GM18868 (cell line): ENCODE measurements at regions not wholly inside any gene's neighbourhood (a gene's known extent, or its start where the extent isn't known, plus 50 kb on each side); places are given as distances from the start of the nearest gene placed in this dataset.

Experiments used
- ATAC-seq: cut with Tn5 transposase; IDR thresholded peaks from one replicate; pipeline ENCODE4 v1.9.1; 2021; ENCODE audit warnings: mild to moderate bottlenecking, moderate library complexity; ENCODE audit not compliant: unreplicated experiment

- ATAC-seq: no peak
These were observed 100.9 kb downstream of the TMEM18 start for GRCh38 chr2:576292-576691.

DNA sequence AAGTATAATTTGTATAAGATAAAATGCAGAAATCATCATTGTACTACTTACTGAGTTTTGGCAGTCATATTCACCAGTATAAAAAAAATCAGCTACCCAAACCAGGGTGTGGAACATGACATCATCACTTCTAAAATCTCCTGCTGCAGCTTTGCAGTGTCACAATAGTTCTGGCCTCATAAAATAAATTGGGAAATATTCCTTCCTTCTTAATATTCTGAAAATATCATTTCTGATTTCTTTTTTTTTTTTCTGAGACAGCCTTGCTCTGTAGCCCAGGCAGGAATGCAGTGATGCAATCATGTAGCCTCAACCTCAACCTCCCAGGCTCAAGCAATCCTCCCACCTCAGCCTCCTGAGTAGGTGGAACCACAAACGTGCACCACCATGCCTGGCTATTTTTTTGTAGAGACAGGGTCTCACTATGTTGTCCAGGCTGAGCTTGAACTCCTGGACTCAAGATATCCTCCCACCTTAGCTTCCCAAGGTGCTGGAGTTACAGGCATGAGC lies 101.4 kb downstream of the TMEM18 start:
- no peak for ATAC-seq

DNA sequence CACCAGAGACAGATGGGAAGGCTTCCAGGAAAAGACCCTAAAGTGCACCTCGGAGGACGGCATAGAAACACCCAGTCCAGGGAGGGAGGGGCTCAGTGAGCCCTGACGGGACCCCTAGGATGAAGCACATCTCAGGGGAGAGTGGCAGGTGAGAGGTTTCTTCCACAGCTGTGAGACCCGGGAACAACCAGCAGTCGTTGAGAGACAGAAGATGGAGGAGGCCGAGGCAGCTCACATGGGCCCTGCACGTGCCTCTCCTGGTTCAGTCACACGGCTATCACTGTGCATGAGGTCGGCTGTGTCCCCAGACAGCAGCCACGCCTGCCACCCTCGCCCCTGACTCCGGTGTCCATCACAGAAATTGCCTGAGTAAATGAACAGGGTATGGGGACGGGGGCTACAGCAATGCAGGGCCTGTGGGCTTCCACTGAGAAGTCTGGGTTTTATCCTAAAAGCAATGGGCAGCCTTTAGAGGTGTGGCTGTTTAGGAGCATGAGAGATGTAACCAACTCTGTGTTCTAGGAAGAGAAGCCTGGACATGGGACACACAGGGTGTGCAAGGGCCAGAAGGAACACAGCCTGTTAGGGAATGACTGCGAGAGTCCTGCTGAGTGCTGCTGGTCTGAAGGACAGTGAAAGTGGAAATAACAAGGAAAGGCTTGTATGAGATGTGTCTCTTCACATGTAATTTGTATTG lies 102.0 kb downstream of the TMEM18 start:
- no peak for ATAC-seq

- ATAC-seq: no peak
These were observed 103.3 kb downstream of the TMEM18 start for GRCh38 chr2:573805-574392.

GRCh38 chr2:573025-573424 lies 104.2 kb downstream of the TMEM18 start:
- no peak for ATAC-seq

GRCh38 chr2:569681-570080 lies 107.5 kb downstream of the TMEM18 start:
- ATAC-seq: no peak

- no peak for ATAC-seq
These were observed 108.5 kb downstream of the TMEM18 start for GRCh38 chr2:568639-569235.

DNA sequence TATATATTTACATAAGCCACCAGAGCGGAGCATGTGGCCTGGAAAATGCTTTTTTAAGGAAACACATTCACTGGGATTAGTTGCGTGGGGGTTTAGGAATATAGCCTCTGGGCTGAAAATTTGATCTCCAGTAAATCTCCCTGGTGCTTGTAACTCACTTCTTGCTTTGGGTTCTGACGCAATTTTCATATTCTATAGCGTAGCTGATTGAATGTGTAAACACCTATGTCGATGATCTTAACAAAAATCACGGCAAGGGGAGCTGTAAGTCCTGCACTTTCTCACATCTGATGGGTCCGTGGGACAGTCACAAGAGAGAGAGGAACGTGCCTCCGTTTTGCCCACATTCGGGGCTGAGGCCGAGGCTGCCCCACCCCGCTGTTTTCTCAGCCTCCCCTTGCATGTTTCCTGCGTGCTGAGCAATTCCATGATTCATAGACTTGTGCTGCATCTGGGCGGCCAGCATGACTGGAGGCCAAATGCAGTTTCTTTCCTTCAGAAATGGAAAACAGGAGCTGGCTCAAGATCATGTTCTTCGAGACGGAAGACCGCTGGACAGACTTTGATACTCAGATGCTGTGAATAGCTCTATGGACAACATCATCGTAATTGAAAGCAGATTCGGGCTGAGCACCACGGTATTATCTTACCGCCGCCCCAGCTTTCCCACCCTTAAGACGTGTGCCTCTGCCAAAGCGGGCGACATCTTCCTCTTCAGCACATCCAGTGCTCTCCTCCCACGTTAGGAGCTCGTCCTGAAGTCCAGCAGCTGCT lies 109.2 kb downstream of the TMEM18 start:
- ATAC-seq: no peak

DNA sequence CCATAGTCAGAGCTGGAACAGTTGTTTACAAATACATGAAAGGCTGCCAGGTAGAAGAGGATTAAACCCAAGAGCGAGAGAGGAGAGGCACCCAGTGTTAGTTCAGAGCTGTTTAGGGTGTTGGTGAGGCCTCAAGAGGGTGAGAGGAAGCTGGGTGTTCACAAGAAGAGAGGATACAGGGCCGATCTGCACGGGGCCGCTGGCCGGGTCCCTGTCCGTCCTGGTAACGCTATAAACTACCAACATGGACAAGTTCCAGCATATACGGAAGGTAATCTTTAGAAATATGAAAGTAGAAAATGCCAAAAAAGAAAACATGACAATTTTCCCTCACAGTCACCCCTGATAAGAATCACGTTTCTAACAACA lies 109.7 kb downstream of the TMEM18 start:
- ATAC-seq: no peak

DNA sequence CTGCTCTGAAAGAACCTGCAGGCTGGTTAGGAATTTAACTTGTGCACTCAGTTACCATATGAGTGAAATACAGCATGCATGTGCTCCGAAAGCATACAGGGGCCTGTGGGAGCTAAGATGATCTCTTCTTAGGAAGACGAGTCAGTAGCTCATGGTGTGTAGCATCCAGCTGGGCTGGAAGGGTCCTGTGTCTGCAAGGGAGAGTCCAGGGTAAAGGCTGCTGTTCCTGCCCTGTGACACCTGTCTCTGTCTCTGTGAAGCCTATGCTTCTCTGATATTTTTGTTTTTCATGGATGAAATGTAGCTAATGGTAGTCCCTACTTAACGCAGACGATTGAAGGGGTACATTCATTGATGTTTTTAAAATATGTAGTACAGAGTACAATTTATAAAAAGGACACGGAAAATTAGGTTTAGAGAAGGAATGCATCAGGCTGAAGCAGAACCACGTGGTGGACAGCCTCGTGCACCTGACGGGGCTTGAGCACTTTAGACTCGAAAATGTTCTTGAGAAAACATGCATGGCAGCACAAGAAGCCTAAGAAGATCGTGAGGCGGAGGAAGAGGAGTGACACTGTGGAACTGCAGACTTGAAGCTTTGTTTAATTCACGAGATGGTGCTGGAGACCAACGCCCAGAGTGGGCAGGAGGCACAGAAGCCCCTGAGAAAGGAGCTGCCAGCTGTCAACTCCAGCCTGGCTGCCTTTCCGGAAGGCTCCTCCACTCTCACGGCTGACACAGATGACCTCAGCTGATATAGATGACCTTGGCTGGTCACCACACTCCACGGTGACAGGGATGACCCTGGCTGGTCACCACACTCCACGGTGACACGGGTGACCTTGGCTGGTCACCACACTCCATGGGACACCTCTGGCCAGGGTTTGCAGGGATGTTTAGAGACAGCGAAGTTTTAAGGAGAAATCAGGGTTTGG lies 110.6 kb downstream of the TMEM18 start:
- no peak for ATAC-seq

DNA sequence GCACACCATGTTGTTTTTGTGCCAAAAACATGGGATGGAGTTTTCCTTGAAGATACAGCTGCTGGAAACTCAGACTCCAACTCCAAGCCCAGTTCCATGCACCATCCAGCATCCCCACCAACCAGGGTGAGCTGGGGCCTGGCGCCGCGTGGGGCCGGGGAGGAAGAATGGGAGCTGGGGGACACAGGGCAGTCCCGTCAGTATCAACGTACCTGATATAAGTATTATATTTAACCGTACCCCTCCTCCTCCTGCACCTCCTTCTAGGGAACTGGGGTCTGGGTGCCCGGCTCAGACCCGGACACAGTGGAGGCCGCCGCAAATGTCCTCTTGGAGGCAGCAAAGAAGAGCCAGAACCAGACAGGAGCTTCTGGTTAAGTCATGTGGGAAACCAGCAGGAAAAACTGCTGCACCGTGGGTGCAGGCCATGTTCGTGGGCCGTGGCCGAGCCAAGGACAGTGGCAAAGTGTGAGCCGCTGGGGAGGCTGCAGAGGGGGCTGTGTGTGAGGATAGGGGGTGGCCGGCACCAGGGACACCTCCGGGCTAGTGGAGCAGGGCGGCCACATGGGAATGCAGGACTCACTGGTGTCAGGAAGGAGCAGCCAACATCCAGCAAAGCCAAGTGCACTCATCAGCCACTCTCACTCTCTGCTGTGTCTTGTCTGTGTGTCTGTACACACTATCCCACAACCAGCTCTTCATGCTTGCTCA lies 112.6 kb downstream of the TMEM18 start:
- ATAC-seq: no peak

DNA sequence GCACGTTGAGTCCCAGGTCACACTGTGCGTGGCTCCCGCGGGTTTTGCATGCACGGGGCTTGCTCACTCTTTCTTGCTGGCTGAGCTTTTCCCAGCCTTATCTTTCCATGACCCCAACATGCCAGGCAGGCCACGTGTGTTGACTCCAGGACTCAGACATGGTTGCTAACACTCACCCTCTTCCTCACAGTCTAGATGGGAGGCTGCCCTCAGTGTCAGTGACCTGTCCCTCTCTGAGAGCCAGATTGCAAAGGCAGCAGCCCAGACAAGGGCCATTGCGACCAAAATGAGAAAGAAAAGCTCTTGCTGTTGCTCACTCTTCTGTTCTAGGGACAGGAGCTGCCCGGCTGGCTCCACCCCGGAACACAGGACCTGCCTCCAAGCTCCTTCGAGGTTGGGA lies 113.7 kb downstream of the TMEM18 start:
- no peak for ATAC-seq

DNA sequence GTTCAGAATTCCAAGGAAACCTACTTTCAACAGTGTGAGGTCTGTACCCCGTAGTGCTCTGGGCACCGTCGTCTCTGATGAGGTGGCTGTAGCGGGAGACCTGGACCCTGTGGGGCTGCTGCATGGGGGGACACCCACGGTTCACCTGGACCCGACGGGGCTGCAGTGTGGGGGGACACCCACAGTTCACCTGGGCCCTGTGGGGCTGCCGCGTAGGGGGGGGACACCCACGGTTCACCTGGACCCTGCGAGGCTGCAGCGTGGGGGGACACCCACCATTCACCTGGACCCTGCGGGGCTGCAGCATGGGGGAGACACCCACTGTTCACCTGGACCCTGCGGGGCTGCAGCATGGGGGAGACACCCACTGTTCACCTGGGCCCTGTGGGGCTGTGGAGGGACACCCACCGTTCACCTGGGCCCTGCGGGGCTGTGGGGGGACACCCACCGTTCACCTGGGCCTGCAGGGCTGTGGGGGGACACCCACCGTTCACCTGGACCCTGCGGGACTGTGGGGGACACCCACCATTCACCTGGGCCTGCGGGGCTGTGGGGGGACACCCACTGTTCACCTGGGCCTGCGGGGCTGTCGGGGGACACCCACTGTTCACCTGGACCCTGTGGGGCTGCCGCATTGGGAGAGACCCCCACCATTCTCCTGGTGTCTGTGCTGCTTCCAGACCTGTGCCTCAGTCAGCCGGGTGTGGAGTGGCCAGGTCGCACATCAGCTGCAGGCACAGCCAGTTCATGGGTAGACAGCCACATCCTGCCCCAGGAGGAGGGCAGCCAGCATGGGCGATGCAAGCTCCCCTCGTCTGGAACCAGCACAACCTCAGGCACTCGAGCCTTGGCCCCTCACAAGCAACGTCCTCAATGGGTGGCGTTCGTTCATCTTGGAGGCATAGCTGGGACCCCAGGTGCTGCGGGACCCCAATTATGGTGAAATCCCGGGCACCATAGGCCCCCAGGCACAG lies 114.5 kb downstream of the TMEM18 start:
- no peak for ATAC-seq

GRCh38 chr2:558879-559278 lies 118.3 kb downstream of the TMEM18 start:
- ATAC-seq: no peak

DNA sequence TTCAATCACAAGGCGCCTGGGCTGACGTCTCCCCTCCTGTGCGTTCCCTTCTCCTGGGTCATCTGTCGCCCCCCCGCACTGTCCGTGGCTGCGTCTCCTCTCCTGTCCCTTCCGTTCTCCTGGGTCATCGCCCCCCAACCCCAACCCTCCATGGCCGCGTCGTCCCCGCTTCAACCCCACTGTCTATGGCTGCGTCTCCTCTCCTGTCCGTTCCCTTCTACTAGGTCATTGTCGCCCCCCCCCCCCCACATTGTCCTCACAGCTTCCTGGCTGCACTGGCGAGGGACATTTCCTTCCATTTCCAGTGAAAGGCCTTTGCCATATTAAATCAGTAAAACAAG lies 118.9 kb downstream of the TMEM18 start:
- no peak for ATAC-seq

DNA sequence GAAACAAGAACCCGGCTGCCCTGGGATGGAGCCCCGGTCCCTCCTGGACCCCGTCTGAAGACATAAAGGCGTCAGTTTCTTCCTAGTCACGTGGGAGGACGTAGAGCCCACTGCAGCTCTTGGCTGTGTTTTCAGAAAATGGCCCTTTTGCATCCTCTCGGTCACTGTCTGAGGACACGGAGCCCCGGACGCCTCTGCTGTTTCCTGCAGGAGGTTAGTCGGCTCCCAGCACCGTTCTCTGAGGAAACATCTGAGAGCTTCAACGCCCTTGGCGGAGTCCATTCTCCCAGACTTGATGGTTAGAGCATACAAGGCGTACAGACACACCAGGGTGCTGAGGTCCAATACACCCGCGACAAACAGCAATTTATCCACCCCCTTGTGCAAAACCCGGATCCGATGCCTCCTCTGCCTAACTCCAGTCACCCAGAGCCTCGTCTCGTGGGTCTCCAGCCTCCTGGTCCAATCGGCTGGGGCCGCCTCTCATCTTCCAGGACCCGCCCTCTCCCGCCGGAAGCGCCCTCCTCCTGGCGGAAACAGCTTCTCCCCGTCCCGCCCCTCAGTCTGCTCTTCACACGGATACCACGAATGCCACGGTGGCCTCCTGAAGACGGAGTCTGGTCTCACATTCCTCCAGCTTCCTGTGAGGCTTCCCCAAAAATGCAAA lies 119.4 kb downstream of the TMEM18 start:
- no peak for ATAC-seq

GRCh38 chr2:556485-556884 lies 120.7 kb downstream of the TMEM18 start:
- ATAC-seq: no peak

DNA sequence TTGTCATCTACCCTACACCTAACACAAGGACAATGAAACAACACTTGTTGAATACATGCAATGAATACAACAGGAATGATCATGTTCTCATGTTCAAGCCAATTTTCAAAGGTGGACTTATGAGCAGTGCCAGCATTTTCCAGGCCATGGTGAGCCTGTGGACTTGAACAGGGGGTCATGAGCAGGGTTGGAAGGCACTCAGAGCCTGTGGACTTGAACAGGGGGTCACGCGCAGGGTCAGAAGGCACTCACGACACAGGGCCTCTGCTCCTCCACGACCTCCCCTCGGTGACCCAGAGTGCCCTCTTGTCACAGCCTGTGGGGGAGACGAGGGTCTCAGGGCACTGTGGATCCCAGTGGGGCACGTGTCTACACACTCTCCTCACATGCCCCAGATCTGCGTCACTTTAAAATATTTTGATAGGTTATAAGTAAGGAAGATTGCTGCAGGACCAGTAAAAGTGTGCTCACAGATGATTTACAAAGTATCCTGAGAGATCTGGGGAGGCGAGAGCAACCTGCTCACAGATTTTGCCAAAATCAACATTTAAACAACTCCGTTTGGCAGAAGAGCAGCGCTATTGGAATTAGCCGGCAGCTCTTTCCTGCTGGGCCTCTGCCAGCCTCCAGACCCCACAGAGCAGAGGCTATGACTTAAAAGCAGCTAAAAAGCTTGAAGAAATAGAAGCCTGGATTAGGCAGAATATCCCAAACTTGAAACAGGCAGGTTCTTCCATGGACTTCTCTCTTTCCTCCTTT lies 121.9 kb downstream of the TMEM18 start:
- no peak for ATAC-seq
